Activated naive CD8-positive, alpha-beta T cell treated with anti-CD3 and anti-CD28 coated beads, Interleukin-2, amount 50 U/mL, for 16 hours (primary cell): ENCODE measurements at regions not wholly inside any gene's neighbourhood (a gene's known extent, or its start where the extent isn't known, plus 50 kb on each side); places are given as distances from the start of the nearest gene placed in this dataset.

Experiments
- DNase-seq: peaks from one replicate; pipeline ENCODE4 v3.0.0-alpha.2; 2020; ENCODE audit warnings: low read depth, low spot score

DNA sequence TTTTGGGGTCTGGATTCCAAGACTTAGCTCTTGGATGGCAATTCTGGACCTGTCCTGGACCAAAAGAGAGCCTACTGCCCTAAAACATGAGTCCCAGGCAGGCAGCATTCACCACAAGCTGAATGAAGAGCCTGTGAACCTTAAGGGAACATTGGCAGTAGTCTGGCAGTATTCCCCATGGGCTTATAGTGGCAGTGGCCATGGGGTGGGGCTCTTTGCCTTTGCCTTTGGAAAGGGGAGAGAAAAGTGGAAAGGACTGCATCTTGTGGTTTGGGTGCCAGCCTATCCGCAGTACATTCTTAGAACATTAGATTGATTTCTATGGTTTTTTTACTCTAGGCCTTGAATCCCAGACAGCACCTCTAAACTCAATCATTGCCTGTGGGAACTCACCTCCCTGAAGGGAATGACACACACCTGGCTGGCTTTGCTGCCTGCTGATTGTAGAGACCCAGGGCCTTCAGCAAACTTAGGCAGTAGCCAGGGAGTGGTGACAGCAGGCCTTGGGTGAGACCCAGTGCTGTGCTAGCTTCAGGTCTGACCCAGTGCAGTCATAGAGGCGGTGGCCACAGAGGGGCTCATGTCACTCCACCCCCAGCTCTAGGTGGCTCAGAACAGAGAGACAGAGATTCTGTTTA lies 216.3 kb downstream of the CETN3 start:
- no peak for DNase-seq

DNA sequence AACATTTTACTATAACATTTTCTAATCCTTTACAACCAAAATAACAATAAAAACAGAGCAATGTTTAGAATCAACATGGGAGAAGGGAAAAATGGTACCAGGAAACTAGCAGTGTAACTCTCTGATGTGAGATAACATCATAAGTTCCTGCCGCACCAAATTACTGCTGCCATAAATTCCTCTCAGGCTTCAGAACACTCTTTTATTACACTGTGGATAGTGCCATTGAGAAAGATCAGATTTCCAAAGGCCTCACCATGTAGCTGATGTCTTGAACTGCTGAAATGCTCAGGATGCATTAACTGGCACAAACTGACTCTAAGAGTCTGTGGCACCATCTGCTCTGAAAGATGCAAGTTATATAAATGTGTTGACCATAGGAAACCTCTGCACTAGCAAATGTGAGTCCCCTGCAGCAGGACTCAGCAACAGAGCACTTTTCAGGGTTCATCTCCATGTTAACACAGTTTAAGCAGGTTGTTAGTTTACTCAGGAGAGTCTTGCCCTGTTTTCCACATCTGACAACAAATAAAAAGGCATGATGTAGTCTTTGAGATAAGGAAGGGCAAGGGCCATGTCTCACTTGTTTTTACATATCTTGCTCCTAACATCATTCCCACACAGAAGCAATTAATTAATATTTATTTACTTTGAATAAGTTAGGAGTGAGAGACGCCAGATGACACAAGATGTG lies 218.1 kb downstream of the CETN3 start:
- DNase-seq, result no peak

DNA sequence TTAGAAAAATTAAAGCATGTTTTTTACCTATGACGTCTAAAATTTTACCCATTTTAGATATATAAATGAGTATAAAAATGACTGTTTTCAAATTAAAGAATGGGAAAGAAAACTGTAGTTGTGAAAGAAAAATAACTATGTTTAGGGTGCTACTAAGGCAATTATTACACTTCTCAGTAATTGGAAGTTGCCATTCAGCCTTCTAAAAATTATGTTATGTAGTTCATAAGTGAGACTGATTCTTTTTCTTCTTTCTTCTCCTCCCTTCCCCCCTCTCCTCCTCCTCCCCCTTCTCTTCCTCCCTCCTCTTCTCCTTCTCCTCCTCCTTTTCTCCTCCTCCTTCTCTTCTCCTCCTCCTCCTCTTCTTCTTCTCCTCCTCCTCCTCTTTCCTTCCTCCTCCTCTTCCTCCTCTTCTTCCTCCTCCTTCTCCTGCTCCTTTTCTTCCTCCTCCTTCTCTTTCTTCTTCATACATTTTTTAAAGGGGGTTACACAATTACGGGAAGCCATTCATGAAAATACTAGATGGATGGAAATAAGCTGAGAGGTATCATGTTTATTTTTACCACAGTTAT lies 223.6 kb downstream of the CETN3 start:
- DNase-seq, result no peak

DNA sequence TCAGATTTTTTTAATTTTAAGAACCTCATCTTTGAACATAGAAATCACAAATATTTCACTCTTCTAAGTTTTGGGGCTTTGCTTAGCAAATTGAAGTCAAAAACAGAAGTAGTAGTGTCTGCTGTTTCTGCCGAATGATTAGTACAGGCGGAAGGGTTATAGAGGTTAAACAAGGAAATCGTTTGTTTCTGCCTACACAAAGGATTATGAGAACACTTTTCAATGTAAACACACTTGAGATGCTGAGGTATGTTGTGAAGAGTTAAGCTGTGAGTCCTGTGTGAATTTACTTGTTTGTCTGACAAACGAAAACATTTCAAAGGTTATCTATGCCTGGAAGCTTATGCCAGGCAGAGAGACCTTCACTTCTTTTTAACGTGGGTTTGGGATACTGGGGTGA lies 224.8 kb downstream of the CETN3 start:
- no peak for DNase-seq

DNA sequence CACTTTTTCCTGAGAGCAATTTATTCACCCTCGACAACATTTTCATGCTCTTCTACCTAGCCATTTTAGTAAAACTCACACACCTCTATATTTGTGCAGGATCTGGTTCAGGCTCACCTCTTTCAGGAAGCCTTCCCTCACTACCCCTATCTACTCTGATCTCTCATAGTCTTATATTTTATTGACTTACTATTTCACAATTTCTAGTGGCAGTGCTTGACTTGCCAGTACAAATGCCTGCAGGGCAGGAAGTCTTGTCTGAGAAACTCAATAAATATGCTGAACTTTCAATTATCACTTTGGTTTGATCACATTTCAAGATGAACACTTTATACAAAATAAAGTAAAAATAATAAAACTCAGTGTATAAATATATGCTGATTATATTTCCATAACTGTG lies 226.8 kb downstream of the CETN3 start:
- DNase-seq, result no peak

DNA sequence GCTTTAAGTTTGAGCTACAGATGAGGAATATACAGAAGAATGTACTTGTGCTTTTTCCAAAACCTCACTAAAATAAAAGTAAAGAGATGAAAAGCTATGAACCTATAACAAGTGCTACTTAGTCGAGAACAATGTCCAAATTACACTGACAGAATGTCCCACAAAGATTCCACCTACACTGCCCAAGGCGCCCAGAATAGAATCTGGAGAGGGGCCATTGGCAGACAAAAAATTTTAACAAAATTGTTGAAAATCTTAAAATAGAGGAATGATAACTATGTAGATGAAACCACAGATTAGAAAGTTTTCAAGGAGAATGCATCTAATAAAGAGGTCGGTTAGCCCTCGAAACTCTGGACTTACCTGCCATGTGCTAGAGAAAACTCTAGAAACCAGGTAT lies 235.3 kb downstream of the CETN3 start:
- no peak for DNase-seq

DNA sequence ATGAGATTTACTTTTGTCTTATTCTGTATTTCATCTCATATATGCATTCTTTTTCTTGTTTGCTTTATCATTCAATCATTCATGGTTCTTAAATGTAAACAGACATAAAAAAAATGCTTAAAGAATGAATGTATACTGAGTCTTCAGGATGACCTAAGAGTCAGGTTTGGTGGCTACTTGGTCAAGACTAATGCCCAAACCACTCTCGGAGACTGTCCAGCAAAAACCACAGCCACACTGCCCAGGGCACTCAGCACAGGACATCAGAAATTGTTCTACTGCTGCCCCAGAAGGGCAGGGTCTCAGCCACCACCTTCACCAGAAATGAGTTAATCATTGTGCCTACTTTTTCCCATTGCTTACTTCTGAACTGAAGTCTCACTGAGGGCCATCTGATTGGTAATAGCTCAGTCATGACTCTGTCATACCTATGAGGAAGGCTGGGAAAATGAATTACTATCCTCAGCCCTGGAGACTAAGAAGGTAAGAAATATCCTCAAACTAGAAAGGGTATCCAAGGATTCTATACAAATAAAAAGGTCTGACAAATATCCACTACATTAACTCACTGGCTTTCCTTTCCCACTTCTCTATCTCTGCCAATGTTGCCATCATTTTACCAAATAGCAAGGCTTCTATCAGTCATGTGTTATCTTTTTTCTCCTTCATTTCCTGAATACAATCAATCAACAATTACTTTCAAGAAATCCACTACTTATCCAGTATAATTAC lies 236.1 kb downstream of the CETN3 start:
- DNase-seq, result no peak

DNA sequence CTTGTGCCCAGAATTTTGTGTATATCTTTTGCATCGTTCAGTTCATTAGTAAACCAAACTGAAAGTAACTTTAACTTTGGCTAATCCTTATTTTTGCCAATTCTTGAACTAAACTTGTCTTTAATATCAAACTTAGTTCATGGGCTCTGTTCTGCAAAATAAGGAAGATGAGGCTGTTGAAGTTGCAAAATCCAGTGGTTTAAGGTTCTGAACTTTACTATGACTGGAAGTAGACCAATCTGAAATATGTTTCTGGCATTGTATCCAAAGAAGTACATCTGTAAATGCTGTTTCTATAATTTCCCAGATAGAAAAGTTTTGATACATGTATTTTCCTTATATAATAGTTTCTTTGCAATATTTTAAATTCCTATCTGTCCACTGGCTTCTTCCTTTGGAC lies 238.1 kb downstream of the CETN3 start:
- DNase-seq, result no peak

DNA sequence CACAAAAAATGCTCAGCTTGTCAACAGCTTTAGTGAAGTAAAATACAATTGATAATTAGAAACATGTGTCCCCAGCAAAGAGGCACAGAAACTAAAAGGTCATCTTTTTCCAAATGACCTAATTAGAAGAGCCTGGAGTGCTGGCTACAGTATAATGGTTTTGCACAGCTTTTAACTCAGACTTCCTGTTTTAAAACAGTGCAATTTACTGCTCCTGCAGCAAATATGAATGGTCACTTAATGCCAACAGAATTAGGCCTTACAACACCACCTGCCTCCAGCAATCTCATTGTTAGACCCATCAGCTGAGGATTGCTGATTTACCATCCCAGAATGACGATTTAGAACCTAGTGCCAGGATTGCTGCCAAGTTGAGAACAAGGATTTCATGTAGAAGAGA lies 239.3 kb downstream of the CETN3 start:
- no peak for DNase-seq

DNA sequence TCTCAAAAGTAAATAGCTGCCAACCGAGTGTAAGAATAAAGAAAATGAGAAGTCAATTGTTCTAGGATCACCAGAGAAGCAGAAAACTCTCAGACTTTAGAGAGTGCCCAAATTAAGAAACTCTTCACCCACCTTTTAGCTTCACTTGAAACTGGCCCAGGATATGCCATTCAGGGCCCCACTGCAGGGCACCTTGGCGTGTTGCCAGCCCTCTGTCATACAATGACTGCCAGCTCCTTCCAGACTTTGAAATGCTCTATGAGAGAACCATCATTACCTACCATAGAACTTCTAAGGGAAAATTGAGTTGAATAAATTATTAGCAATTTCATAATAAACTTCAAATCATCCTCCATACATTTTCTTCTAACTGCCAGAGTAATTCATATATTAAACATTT lies 240.5 kb downstream of the CETN3 start:
- no peak for DNase-seq

DNA sequence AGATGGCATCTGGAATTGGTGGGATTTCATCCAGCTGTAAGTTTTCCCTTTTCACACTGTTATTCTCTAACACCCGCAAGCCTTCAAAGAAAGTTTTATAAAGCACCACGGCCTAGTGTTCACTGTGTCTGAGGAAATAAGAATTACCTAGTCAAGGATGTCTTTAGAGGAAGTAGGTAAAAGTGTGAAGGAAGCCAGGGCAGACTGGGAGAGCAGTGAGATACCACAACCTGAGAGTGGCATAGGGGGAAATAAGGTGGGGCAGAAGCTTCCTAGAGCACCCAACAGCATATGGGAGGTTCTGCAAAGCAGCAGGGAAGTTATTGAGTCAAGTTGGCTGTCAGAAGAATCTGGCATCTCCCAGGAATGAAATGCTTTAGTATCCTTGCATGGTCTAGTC lies 241.2 kb downstream of the CETN3 start:
- DNase-seq, result no peak

DNA sequence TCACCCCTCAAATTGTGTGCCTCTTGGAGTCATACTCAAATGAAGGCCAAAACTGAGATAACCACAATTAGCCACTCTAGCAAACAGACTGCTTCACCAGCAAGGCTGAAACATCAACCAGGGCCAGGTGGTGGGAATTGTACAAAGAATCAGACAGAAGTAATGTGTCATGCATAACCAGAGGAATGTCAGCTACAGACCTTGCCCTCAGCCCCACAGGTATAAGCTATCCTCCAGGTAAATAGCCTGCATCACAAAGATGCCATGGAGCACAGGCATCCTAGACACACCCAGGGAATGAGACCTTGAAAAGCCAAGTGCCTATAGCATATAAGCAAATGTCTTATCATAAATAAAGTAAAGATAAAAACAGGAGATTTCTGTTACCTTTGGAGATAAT lies 242.7 kb downstream of the CETN3 start:
- no peak for DNase-seq

DNA sequence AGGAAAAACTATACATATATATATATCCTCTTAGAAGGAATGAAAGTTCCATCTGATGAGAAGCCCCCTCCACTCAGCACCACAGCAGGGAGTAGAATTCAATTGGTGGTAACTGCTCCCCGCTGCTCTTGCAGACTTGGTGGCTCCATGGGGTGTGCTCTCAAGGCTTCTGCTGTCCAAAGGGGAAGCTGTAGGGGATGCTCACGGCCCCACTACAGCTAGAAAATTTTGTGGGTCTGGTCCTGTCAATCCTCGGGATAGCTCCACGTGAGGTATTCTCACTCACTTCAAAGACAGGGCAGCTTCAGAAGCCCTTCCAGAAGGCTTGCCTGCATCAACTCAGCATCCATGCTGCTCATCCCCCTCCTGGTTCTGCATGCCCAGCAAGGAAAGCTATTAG lies 247.2 kb downstream of the CETN3 start:
- DNase-seq, result no peak

DNA sequence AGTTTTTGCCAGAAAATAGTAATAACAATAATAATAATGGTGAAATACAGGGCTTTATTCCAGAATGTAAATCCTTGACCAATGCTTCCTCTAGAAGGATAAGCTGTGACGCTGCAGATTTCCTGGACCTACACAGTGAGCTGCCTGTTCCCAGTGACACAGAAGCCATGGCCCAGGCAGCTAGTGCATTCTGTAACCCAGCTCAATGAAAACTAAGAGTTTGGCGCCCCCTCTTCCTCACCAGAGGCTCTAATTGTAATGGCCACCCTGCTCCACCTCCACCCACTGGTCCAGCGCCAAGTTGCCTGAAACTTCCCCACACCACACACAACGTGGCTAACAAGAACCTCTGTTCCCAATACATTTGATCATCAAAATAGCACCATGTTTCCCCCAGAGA lies 248.1 kb downstream of the CETN3 start:
- DNase-seq, result no peak

DNA sequence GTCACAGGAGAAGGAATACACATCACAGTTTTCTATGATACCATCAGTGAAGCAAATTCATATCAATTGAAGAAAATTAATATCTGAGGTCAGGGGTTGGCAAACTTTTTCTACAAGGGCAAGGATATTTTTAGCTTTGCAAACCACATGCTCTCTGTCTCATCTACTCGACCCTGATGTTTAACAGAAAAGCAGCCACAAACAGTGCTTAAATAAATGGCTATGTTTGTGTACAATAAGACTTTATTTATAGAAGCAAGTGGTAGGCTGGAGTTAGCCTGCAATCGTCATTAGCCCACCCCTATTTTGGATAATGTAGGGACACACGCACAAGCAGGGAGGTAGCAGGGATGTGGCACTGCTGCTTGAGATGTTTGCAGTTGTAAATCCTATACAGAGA lies 251.4 kb downstream of the CETN3 start:
- no peak for DNase-seq

DNA sequence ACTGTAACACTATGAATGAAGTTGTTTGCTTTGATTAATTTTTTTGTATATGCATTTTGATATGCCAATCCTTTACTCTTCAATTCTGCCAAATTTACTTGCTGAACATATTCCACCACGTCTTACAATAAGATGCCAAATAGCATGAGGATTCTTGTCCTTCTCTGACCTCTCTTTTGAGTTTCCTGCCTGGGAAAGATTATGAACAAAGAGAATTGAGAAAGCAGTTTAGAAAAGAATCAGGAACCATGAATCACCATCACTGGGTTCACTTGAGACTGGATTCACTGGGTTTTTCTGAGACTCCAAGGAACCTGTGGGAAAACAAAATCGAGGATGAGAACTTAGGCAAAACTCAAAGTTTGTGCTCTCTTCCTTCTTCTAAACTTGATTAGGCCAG lies 256.5 kb downstream of the CETN3 start:
- no peak for DNase-seq

DNA sequence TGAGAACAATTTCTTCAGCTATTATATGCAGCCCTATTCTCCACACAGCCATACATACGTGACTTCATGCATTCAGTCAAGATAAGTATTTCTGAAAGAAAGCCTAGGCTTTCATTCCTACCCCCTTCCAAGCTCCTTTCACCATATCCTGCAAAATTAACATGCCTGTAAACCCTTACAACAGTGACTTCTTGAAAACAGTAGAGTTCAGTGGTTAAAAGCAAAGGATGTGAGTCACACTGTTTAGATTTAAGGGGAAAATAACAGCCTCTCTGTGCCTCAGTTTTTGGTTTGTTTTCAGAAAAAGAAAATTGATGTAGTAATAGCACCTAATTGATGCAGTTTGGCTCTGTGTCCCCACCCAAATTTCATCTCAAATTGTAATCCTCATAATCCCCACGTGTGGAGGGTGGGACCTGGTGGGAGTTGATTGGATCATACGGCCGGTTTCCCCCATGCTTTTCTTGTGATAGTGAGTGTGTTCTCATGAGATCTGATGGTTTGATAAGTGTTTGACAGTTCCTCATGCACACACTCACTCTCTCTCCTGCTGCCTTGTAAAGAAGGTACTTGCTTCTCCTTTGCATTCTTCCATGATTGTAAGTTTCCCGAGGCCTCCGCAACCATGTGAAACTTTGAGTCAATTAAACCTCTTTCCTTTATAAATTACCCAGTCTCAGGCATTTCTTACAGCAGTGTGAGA lies 264.8 kb downstream of the CETN3 start:
- DNase-seq, result no peak

DNA sequence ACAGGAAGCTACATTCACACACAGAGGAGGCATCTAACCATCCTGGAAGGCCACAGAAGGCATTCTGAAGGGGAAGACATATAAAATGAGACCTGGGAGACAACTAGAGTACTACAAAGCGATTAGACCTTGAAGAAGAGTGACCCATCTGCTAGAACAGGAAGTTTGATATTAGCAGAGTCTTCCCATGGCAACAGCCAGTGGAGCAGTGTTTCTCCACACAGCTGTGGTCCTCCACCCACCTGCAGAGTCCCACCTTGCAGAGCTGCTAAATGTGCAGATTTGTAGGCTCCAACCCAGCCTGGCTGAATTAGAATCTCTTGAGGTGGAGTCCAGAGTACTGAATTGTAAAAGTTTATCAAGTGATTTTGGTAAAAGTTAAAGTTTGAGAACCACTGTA lies 267.0 kb downstream of the CETN3 start:
- DNase-seq, result no peak

DNA sequence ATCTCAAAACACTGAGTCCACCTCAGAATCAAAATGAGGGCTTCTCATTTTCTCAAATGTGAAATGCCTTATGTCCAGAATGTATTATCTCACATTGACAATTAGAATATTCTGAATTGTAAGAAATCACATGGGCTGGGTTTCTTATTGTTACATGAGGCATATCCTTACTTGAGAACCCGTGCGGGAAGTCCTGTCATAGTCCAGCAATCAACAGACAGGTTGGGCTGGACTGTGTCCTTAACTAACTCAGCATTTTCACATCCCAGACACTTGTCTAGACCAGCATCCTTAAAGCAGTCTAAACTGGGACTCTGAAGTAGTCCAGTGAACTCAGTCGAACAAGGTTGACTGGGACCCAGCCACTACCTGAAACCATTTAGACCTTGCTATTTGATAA lies 267.6 kb downstream of the CETN3 start:
- DNase-seq, result no peak

DNA sequence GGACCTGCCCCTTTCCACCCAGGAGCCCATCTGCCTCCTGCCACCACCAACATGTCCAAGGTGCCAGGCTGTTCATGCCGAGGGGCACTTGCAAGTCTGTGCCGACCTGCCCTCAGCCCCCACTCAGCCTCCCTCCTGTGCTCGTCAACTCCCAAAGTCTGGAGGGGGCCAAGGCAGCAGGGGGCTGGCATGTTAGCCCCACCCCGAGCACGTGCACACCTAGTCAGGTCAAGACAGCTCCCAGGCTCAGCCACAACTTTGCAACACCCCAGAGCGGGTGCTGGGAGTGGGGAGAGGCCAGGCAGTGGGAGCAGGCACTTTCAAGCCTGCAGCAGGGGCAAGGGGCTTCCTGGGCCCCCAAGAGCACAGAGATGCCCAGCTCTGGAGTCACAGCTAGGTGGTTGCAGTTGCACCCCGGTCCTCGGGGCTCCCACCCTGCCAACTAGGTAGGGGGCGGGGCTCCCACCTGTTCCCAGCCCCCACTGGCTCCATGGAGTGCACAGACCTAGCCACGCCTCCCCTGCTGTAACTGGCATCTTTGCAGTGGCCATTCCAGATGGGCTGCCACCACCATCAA lies 272.5 kb downstream of the CETN3 start:
- no peak for DNase-seq

DNA sequence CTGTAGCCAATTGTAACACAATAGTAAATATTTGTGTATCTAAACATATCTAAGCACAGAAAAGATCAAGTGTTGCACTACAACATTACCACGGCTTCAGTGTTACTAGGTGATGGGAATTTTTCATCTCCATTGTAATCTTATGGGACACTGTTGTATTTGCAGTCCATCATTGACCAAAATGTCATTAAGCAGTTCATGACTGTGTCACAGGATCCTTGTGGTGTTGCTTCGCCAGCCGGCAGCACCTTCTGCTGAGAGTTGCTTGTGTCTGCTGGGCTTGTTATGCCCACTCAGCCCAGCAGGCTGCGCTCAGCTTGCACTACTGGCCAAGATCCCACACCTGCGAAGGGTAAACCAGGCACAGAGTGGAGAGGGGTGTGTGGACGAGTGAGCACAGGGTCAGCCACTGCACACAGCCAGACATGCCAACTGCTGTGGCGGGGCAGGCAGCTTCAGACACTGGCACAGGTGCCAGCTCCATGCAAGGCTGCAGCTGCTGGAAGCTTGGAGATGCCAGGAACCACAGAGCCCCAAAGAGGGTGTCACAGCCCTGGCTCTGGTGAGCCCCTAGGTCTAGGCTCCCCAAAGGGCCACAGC lies 273.7 kb downstream of the CETN3 start:
- no peak for DNase-seq
